HepG2 (cell line): ENCODE measurements at regions not wholly inside any gene's neighbourhood (a gene's known extent, or its start where the extent isn't known, plus 50 kb on each side); places are given as distances from the start of the nearest gene placed in this dataset.

Experiments used
- ATAC-seq: fragments of 200-7000 bp; cut with Tn5 transposase; 3 replicates; pipeline ENCODE4 v1.9.1; 2020; ENCODE audit warnings: mild to moderate bottlenecking, moderate library complexity
- BruUV-seq: library from RNA; stranded (reverse); fragments of 400-500 nt; replicated peaks from 2 replicates; lab custom pipeline; 2021; lab: Mats Ljungman, UMichigan
- CTCF ChIA-PET: fragments of 300-600 bp; formaldehyde crosslinking; extraction: SDS; loops from one replicate; lab custom pipeline; 2021; ENCODE audit warnings: low total read pairs, inconsistent platforms, low intra/inter-chr PET ratio; lab: Yijun Ruan, JAX
- POLR2A ChIA-PET: fragments of 350-600 bp; sonication (Branson Sonifier 250); formaldehyde crosslinking; loops from one replicate; lab custom pipeline; 2020; ENCODE audit warnings: antibody characterized with exemption, inconsistent platforms; lab: Yijun Ruan, JAX
- DNase-seq: peaks from one replicate; pipeline ENCODE4 v3.0.0-alpha.2; 2015; ENCODE audit warnings: low spot score
- FAIRE-seq: peaks from 3 replicates; lab custom pipeline; 2011; peaks lifted over from hg19 to GRCh38; lab: Jason Lieb, UNC
- H2AFZ ChIP-seq: one replicate; pipeline ENCODE4 v1.6.1; 2011; ENCODE audit warnings: low read length, inconsistent platforms
- H3K27ac ChIP-seq: fragments of 300-600 bp; 3 replicates; pipeline ENCODE4 v1.8.0; 2011; ENCODE audit warnings: mixed run types, mild to moderate bottlenecking, mixed read lengths, low read length, inconsistent platforms; ENCODE audit not compliant: insufficient read depth; ENCODE audit errors: extremely low read length
- H3K27me3 ChIP-seq, 2 experiments: fragments of 200-600 bp in 1 of 2; 2 replicates in 1 of 2; 3 replicates in 1 of 2; pipeline versions ENCODE4 v1.6.0 to v1.8.0; 2011; ENCODE audit warnings: low read length in 2 of 2, mild to moderate bottlenecking in 2 of 2, moderate library complexity in 2 of 2, inconsistent platforms in 1 of 2; ENCODE audit not compliant: insufficient read depth in 2 of 2, control insufficient read depth in 1 of 2
- H3K36me3 ChIP-seq, 2 experiments: fragments of 200-600 bp in 1 of 2; replicated peaks in 1 of 2; 2 replicates in 1 of 2; 3 replicates in 1 of 2; pipeline versions ENCODE4 v1.5.1 to v1.8.0; 2011; ENCODE audit warnings: low read length in 2 of 2, inconsistent platforms in 1 of 2; ENCODE audit not compliant: insufficient read depth in 2 of 2, control insufficient read depth in 1 of 2
- H3K4me1 ChIP-seq: 2 replicates; pipeline ENCODE4 v1.5.1; 2012; ENCODE audit warnings: low read length, inconsistent platforms; ENCODE audit not compliant: insufficient read depth
- H3K4me2 ChIP-seq: 2 replicates; pipeline ENCODE4 v1.6.0; 2011; ENCODE audit warnings: low read depth, low read length, inconsistent platforms
- H3K4me3 ChIP-seq, 3 experiments: fragments of 200-600 bp in 1 of 3; sonication (generic), shearing (Covaris generic) in 1 of 3; replicated peaks in 1 of 3; 2 replicates each; pipeline ENCODE4 v1.5.1; 2011 to 2016; ENCODE audit warnings: low read length in 3 of 3, inconsistent platforms in 2 of 3, low read depth in 2 of 3, mild to moderate bottlenecking in 2 of 3, control low read depth in 1 of 3, mixed read lengths in 1 of 3; ENCODE audit not compliant: insufficient read depth in 1 of 3
- H3K79me2 ChIP-seq: one replicate; pipeline ENCODE4 v1.6.1; 2011; ENCODE audit warnings: low read length, inconsistent platforms; ENCODE audit not compliant: insufficient read depth
- H3K9ac ChIP-seq: 2 replicates; pipeline ENCODE4 v1.6.0; 2011; ENCODE audit warnings: mild to moderate bottlenecking, low read depth, low read length, inconsistent platforms; ENCODE audit not compliant: insufficient read depth
- H3K9me3 ChIP-seq: 2 replicates; pipeline ENCODE4 v1.5.1; 2012; ENCODE audit warnings: mild to moderate bottlenecking, low read length
- H4K20me1 ChIP-seq: 2 replicates; pipeline ENCODE4 v1.6.0; 2011; ENCODE audit warnings: inconsistent platforms, mild to moderate bottlenecking, low read length, moderate library complexity; ENCODE audit not compliant: insufficient read depth
- ARNT2 ChIP-seq: sonication (generic); formaldehyde crosslinking; IDR thresholded peaks from 2 replicates; pipeline ENCODE4 v1.8.0; 2022; ENCODE audit warnings: mild to moderate bottlenecking, low read depth, missing genetic modification reagents, moderate library complexity
- MXD1 ChIP-seq: sonication (generic); formaldehyde crosslinking; IDR thresholded peaks from 2 replicates; pipeline ENCODE4 v1.4.0; 2020; ENCODE audit warnings: mild to moderate bottlenecking, missing genetic modification reagents
- RARG ChIP-seq: sonication (generic); formaldehyde crosslinking; IDR thresholded peaks from 2 replicates; pipeline ENCODE4 v1.4.0; 2020; ENCODE audit warnings: low read depth, mild to moderate bottlenecking, missing genetic modification reagents
- ZFP37 ChIP-seq: sonication (generic); formaldehyde crosslinking; IDR thresholded peaks from 2 replicates; pipeline ENCODE4 v1.4.0; 2020; ENCODE audit warnings: missing genetic modification reagents, borderline replicate concordance
- ZMYM3 ChIP-seq: sonication (generic); formaldehyde crosslinking; IDR thresholded peaks from 2 replicates; pipeline ENCODE4 v1.5.1; 2020; ENCODE audit warnings: mild to moderate bottlenecking, missing genetic modification reagents
- ZNF574 ChIP-seq: sonication (generic); formaldehyde crosslinking; IDR thresholded peaks from 2 replicates; pipeline ENCODE4 v1.4.0; 2020; ENCODE audit warnings: missing genetic modification reagents
- WGBS: methylation state at CpG from one replicate; pipeline ENCODE4 v1.1.6; 2017; ENCODE audit warnings: low lambda C conversion rate; 5-methylcytosine and 5-hydroxymethylcytosine counted together
- in situ Hi-C: cut with HindIII; loops from 2 replicates; pipeline ENCODE4 v1.10.0; 2017; ENCODE audit warnings: low pct_unique_long_range_greater_than_20kb; ENCODE audit not compliant: extremely low pct_ligation_motif_present
- intact Hi-C: fragments of 100-400 bp; cut with micrococcal nuclease; formaldehyde crosslinking; loops from one replicate; pipeline ENCODE4 v1.10.0; 2022; ENCODE audit not compliant: unreplicated experiment
- TF ChIP-seq, protein P1 (sequence below): sonication (generic); formaldehyde crosslinking; IDR thresholded peaks from 2 replicates; pipeline ENCODE4 v1.4.0; 2020; ENCODE audit warnings: mild to moderate bottlenecking, missing genetic modification reagents
- TF ChIP-seq, protein P2 (sequence below): sonication (generic); formaldehyde crosslinking; IDR thresholded peaks from 2 replicates; pipeline ENCODE4 v1.4.0; 2020; ENCODE audit warnings: missing genetic modification reagents

GRCh38 chr6:141169419-141169818 lies 963.3 kb upstream of the GJE1 start (continued):
- TF ChIP-seq ZNF574 (CRISPR knock-in tag) = no peak
- no peak for TF ChIP-seq ZFP37 (CRISPR knock-in tag)
- no peak for TF ChIP-seq ZMYM3
- TF ChIP-seq ARNT2 (CRISPR knock-in tag) = no peak
- no peak for TF ChIP-seq MXD1 (CRISPR knock-in tag)
- TF ChIP-seq, all 625 proteins: peak for 0

DNA sequence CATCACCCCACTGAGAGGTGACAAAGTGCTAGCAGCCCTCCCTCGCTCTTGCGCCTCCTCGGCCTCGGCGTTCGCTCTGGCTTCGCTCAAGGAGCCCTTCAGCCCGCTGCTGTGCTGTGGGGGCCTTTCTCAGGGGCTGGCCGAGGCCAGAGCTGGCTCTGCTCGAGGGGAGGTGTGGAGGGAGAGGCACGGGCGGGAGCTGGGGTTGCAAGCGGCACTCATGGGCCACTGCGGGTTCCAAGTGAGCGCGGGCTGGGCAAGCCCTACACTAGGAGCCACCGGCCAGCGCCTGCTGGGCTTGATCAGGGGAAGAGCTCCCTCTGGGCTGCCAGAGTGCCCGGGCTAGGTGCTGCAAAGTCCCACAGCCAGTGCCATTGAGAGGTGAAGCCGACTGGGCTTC lies 964.8 kb upstream of the GJE1 start:
- H3K9me3 ChIP-seq = no peaks in the 10 kb centered on the region
- no peaks in the 10 kb centered on the region for H3K36me3 ChIP-seq
- TF ChIP-seq, protein P1, sequence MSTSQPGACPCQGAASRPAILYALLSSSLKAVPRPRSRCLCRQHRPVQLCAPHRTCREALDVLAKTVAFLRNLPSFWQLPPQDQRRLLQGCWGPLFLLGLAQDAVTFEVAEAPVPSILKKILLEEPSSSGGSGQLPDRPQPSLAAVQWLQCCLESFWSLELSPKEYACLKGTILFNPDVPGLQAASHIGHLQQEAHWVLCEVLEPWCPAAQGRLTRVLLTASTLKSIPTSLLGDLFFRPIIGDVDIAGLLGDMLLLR (CRISPR knock-in tag) = no peak
- TF ChIP-seq, protein P2, sequence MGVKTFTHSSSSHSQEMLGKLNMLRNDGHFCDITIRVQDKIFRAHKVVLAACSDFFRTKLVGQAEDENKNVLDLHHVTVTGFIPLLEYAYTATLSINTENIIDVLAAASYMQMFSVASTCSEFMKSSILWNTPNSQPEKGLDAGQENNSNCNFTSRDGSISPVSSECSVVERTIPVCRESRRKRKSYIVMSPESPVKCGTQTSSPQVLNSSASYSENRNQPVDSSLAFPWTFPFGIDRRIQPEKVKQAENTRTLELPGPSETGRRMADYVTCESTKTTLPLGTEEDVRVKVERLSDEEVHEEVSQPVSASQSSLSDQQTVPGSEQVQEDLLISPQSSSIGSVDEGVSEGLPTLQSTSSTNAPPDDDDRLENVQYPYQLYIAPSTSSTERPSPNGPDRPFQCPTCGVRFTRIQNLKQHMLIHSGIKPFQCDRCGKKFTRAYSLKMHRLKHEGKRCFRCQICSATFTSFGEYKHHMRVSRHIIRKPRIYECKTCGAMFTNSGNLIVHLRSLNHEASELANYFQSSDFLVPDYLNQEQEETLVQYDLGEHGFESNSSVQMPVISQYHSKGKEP (CRISPR knock-in tag) = no peak
- no peak for TF ChIP-seq RARG
- H3K4me1 ChIP-seq = no peaks in the 10 kb centered on the region
- H3K4me3 ChIP-seq = no peak overlapping the region
- intact Hi-C loops = no loop called here
- no TSS peak for BruUV-seq
- H3K79me2 ChIP-seq = no peaks in the 10 kb centered on the region
- 62% methylated on average over 18 of the region's 20 CpGs for WGBS
- H3K9ac ChIP-seq = no peak overlapping the region
- H3K4me2 ChIP-seq = no peak overlapping the region
- no peak overlapping the region for H3K27ac ChIP-seq
- CTCF ChIA-PET = no interaction called here
- H2AFZ ChIP-seq = no peak overlapping the region
- no peaks in the 10 kb centered on the region for H4K20me1 ChIP-seq
- FAIRE-seq (no peak), DNase-seq (no peak), ATAC-seq (no peak)
- POLR2A ChIA-PET = no interaction called here
- H3K27me3 ChIP-seq = no peaks in the 10 kb centered on the region
- in situ Hi-C loops = no loop called here
